H7 (cell line): ENCODE measurements at regions not wholly inside any gene's neighbourhood (a gene's known extent, or its start where the extent isn't known, plus 50 kb on each side); places are given as distances from the start of the nearest gene placed in this dataset.

Experiments used
- DNase-seq: peaks from one replicate; pipeline ENCODE4 v3.0.0; 2012
- H3K27me3 ChIP-seq: 2 replicates; pipeline ENCODE4 v1.6.0; 2011; ENCODE audit warnings: mild to moderate bottlenecking, low read length; ENCODE audit not compliant: control insufficient read depth, insufficient read depth
- H3K36me3 ChIP-seq: replicated peaks from 2 replicates; pipeline ENCODE4 v1.5.1; 2011; ENCODE audit warnings: low read length; ENCODE audit not compliant: control insufficient read depth, insufficient read depth
- H3K4me3 ChIP-seq: 2 replicates; pipeline ENCODE4 v1.5.1; 2011; ENCODE audit warnings: low read depth, mild to moderate bottlenecking, control low read depth, low read length, moderate library complexity; ENCODE audit not compliant: insufficient read depth

- H3K4me3 ChIP-seq: no peak overlapping the region
- H3K36me3 ChIP-seq: no peaks in the 10 kb centered on the region
- H3K27me3 ChIP-seq: no peaks in the 10 kb centered on the region
- DNase-seq: no peak
Observed at GRCh38 chr16:80390871-80391489, 149.8 kb upstream of the DYNLRB2 start.

GRCh38 chr16:80390046-80390445 lies 150.7 kb upstream of the DYNLRB2 start:
- no peak for DNase-seq
- Histone ChIP-seq H3K4me3 (no peak overlapping the region), H3K27me3 (no peaks in the 10 kb centered on the region), H3K36me3 (no peaks in the 10 kb centered on the region)

- no peak overlapping the region for H3K4me3 ChIP-seq
- no peaks in the 10 kb centered on the region for H3K36me3 ChIP-seq
- no peak for DNase-seq
- H3K27me3 ChIP-seq: no peaks in the 10 kb centered on the region
Observed at GRCh38 chr16:80389338-80389737, 151.5 kb upstream of the DYNLRB2 start.

GRCh38 chr16:80387318-80387921 lies 153.4 kb upstream of the DYNLRB2 start:
- Histone ChIP-seq H3K27me3 (no peaks in the 10 kb centered on the region), H3K36me3 (no peaks in the 10 kb centered on the region), H3K4me3 (no peak overlapping the region)
- DNase-seq: no peak

- Histone ChIP-seq H3K36me3 (no peaks in the 10 kb centered on the region), H3K27me3 (no peaks in the 10 kb centered on the region), H3K4me3 (no peak overlapping the region)
- DNase-seq: no peak
Observed at GRCh38 chr16:80384862-80385261, 155.9 kb upstream of the DYNLRB2 start.

GRCh38 chr16:80380514-80380913 lies 160.3 kb upstream of the DYNLRB2 start:
- no peaks in the 10 kb centered on the region for H3K36me3 ChIP-seq
- DNase-seq: no peak
- no peak overlapping the region for H3K4me3 ChIP-seq
- H3K27me3 ChIP-seq: no peaks in the 10 kb centered on the region

- no peaks in the 10 kb centered on the region for H3K27me3 ChIP-seq
- H3K36me3 ChIP-seq: no peaks in the 10 kb centered on the region
- no peak overlapping the region for H3K4me3 ChIP-seq
- DNase-seq: no peak
Observed at GRCh38 chr16:80377096-80377956, 163.5 kb upstream of the DYNLRB2 start.

- no peaks in the 10 kb centered on the region for H3K27me3 ChIP-seq
- H3K4me3 ChIP-seq: no peak overlapping the region
- no peak for DNase-seq
- H3K36me3 ChIP-seq: no peaks in the 10 kb centered on the region
Observed at GRCh38 chr16:80375973-80376372, 164.8 kb upstream of the DYNLRB2 start.

GRCh38 chr16:80375513-80375912 lies 165.3 kb upstream of the DYNLRB2 start:
- Histone ChIP-seq H3K27me3 (no peaks in the 10 kb centered on the region), H3K36me3 (no peaks in the 10 kb centered on the region), H3K4me3 (no peak overlapping the region)
- no peak for DNase-seq

GRCh38 chr16:80372341-80372740 lies 168.5 kb upstream of the DYNLRB2 start:
- Histone ChIP-seq H3K27me3 (no peaks in the 10 kb centered on the region), H3K36me3 (no peaks in the 10 kb centered on the region), H3K4me3 (no peak overlapping the region)
- no peak for DNase-seq

GRCh38 chr16:80369138-80369958 lies 171.4 kb upstream of the DYNLRB2 start:
- Histone ChIP-seq H3K27me3 (no peaks in the 10 kb centered on the region), H3K36me3 (no peaks in the 10 kb centered on the region), H3K4me3 (no peak overlapping the region)
- peak; percentile 21 for DNase-seq

- Histone ChIP-seq H3K27me3 (no peaks in the 10 kb centered on the region), H3K4me3 (no peak overlapping the region), H3K36me3 (no peaks in the 10 kb centered on the region)
- no peak for DNase-seq
Observed at GRCh38 chr16:80367037-80367658, 173.6 kb upstream of the DYNLRB2 start.

- Histone ChIP-seq H3K4me3 (no peak overlapping the region), H3K27me3 (no peaks in the 10 kb centered on the region), H3K36me3 (no peaks in the 10 kb centered on the region)
- DNase-seq: no peak
Observed at GRCh38 chr16:80366023-80366422, 174.8 kb upstream of the DYNLRB2 start.

- H3K36me3 ChIP-seq: no peaks in the 10 kb centered on the region
- DNase-seq: no peak
- H3K27me3 ChIP-seq: no peaks in the 10 kb centered on the region
- H3K4me3 ChIP-seq: no peak overlapping the region
Observed at GRCh38 chr16:80362816-80363215, 178.0 kb upstream of the DYNLRB2 start.
